ENCODE measurements at regions not wholly inside any gene's neighbourhood (a gene's known extent, or its start where the extent isn't known, plus 50 kb on each side); places are given as distances from the start of the nearest gene placed in this dataset.

- DNase-seq: peak; percentile 83 to 88
- H3K9ac ChIP-seq (ENCODE audit: low read length): peak overlapping the region; percentile 24
- H4K91ac ChIP-seq (ENCODE audit: low read depth, low read length): peak overlapping the region; percentile 94
- peaks cover 58% of the 10 kb centered on the region for H3K79me1 ChIP-seq (ENCODE audit: low read length)
- no peak overlapping the region for H4K12ac ChIP-seq (ENCODE audit: low read depth, low read length)
- peak overlapping the region; percentile 52 for H4K8ac ChIP-seq (ENCODE audit: low read depth, low read length)
- peak overlapping the region; percentile 65 for H3K4me3 ChIP-seq (ENCODE audit: low read depth, low read length)
- no peak overlapping the region for H2AK5ac ChIP-seq (ENCODE audit: low read length)
- peak overlapping the region; percentile 75 for H3K4ac ChIP-seq (ENCODE audit: low read depth, low read length)
- H3K36me3 ChIP-seq (ENCODE audit: control insufficient read depth in 1 of 2, insufficient read depth in 2 of 2, low read length in 2 of 2): peaks cover 5 to 10% of the 10 kb centered on the region in 2 experiments
- H3K4me2 ChIP-seq (ENCODE audit: low read length): peak overlapping the region; percentile 55
- peak overlapping the region; percentile 76 for H2BK12ac ChIP-seq (ENCODE audit: low read length)
- peaks cover 21% of the 10 kb centered on the region for H3K79me2 ChIP-seq (ENCODE audit: control insufficient read depth, insufficient read depth, low read length, poor library complexity)
- peak overlapping the region; percentile 60 for H3K18ac ChIP-seq (ENCODE audit: low read length)
- no peaks in the 10 kb centered on the region for H3K9me3 ChIP-seq (ENCODE audit: insufficient read depth, low read depth, low read length)
- peak overlapping the region; percentile 52 for H3K14ac ChIP-seq (ENCODE audit: low read length)
- H2AFZ ChIP-seq (ENCODE audit: insufficient read depth, low read length, poor library complexity): no peak overlapping the region
- H3K23ac ChIP-seq (ENCODE audit: low read length): no peak overlapping the region
- H2BK120ac ChIP-seq (ENCODE audit: insufficient read depth, low read length, poor library complexity): peak overlapping the region; percentile 95
- H3K27ac ChIP-seq (ENCODE audit: low read depth, low read length): peak overlapping the region; percentile 97
- WGBS (ENCODE audit: extremely low coverage, insufficient coverage, insufficient read length): no CpG with 5 or more reads among the region's 9 CpGs
- H3K4me1 ChIP-seq (ENCODE audit: control insufficient read depth in 1 of 2, insufficient read depth in 2 of 2, low read length in 2 of 2): peaks cover 39 to 53% of the 10 kb centered on the region in 2 experiments
- H3K27me3 ChIP-seq (ENCODE audit: insufficient read depth, low read length): no peaks in the 10 kb centered on the region
- H2BK5ac ChIP-seq (ENCODE audit: low read depth, low read length, poor library complexity): peak overlapping the region; percentile 79
These were observed 204.5 kb downstream of the ACKR3 start for GRCh38 chr2:236774171-236774570.

GRCh38 chr2:236775511-236775910 is 205.9 kb downstream of the ACKR3 start:
- Histone ChIP-seq H2BK120ac (ENCODE audit: insufficient read depth, low read length, poor library complexity) (no peak overlapping the region), H4K12ac (ENCODE audit: low read depth, low read length) (no peak overlapping the region), H3K9ac (ENCODE audit: low read length) (no peak overlapping the region), H3K4ac (ENCODE audit: low read depth, low read length) (no peak overlapping the region), H3K18ac (ENCODE audit: low read length) (no peak overlapping the region), H3K4me2 (ENCODE audit: low read length) (no peak overlapping the region), H2BK12ac (ENCODE audit: low read length) (no peak overlapping the region), H3K27ac (ENCODE audit: low read depth, low read length) (no peak overlapping the region), H3K36me3 (ENCODE audit: control insufficient read depth in 1 of 2, insufficient read depth in 2 of 2, low read length in 2 of 2) (peaks cover 10 to 14% of the 10 kb centered on the region in 2 experiments), H2AFZ (ENCODE audit: insufficient read depth, low read length, poor library complexity) (no peak overlapping the region), H4K91ac (ENCODE audit: low read depth, low read length) (no peak overlapping the region), H3K79me2 (ENCODE audit: control insufficient read depth, insufficient read depth, low read length, poor library complexity) (peaks cover 14% of the 10 kb centered on the region), H4K8ac (ENCODE audit: low read depth, low read length) (no peak overlapping the region), H3K9me3 (ENCODE audit: insufficient read depth, low read depth, low read length) (peaks cover 2% of the 10 kb centered on the region), H3K23ac (ENCODE audit: low read length) (no peak overlapping the region), H3K14ac (ENCODE audit: low read length) (no peak overlapping the region), H3K4me1 (ENCODE audit: control insufficient read depth in 1 of 2, insufficient read depth in 2 of 2, low read length in 2 of 2) (peaks cover 29 to 44% of the 10 kb centered on the region in 2 experiments), H2AK5ac (ENCODE audit: low read length) (no peak overlapping the region), H2BK5ac (ENCODE audit: low read depth, low read length, poor library complexity) (no peak overlapping the region), H3K79me1 (ENCODE audit: low read length) (peaks cover 48% of the 10 kb centered on the region), H3K27me3 (ENCODE audit: insufficient read depth, low read length) (no peaks in the 10 kb centered on the region), H3K4me3 (ENCODE audit: low read depth, low read length) (no peak overlapping the region)
- no CpG with 5 or more reads among the region's 2 CpGs for WGBS (ENCODE audit: extremely low coverage, insufficient coverage, insufficient read length)
- DNase-seq: no peak

GRCh38 chr2:236776206-236776605 is 206.6 kb downstream of the ACKR3 start:
- peak overlapping the region; percentile 54 for H3K9ac ChIP-seq (ENCODE audit: low read length)
- peak in 1 of 2 donors; percentile 62 for DNase-seq
- H3K4ac ChIP-seq (ENCODE audit: low read depth, low read length): peak overlapping the region; percentile 63
- peak overlapping the region; percentile 54 for H3K4me2 ChIP-seq (ENCODE audit: low read length)
- H4K12ac ChIP-seq (ENCODE audit: low read depth, low read length): no peak overlapping the region
- peaks cover 14% of the 10 kb centered on the region for H3K79me2 ChIP-seq (ENCODE audit: control insufficient read depth, insufficient read depth, low read length, poor library complexity)
- no peak overlapping the region for H2AFZ ChIP-seq (ENCODE audit: insufficient read depth, low read length, poor library complexity)
- H4K91ac ChIP-seq (ENCODE audit: low read depth, low read length): peak overlapping the region; percentile 96
- no peaks in the 10 kb centered on the region for H3K27me3 ChIP-seq (ENCODE audit: insufficient read depth, low read length)
- H3K23ac ChIP-seq (ENCODE audit: low read length): no peak overlapping the region
- peak overlapping the region; percentile 51 for H2BK5ac ChIP-seq (ENCODE audit: low read depth, low read length, poor library complexity)
- H3K27ac ChIP-seq (ENCODE audit: low read depth, low read length): peak overlapping the region; percentile 59
- H4K8ac ChIP-seq (ENCODE audit: low read depth, low read length): peak overlapping the region; percentile 23
- H3K14ac ChIP-seq (ENCODE audit: low read length): peak overlapping the region; percentile 83
- H3K79me1 ChIP-seq (ENCODE audit: low read length): peaks cover 42% of the 10 kb centered on the region
- peak overlapping the region; percentile 93 for H2BK12ac ChIP-seq (ENCODE audit: low read length)
- no CpG with 5 or more reads among the region's 10 CpGs for WGBS (ENCODE audit: extremely low coverage, insufficient coverage, insufficient read length)
- peak overlapping the region; percentile 84 for H2AK5ac ChIP-seq (ENCODE audit: low read length)
- peaks cover 13 to 17% of the 10 kb centered on the region in 2 experiments for H3K36me3 ChIP-seq (ENCODE audit: control insufficient read depth in 1 of 2, insufficient read depth in 2 of 2, low read length in 2 of 2)
- H2BK120ac ChIP-seq (ENCODE audit: insufficient read depth, low read length, poor library complexity): peak overlapping the region; percentile 50
- peak overlapping the region; percentile 48 for H3K4me3 ChIP-seq (ENCODE audit: low read depth, low read length)
- H3K9me3 ChIP-seq (ENCODE audit: insufficient read depth, low read depth, low read length): peaks cover 2% of the 10 kb centered on the region
- H3K18ac ChIP-seq (ENCODE audit: low read length): peak overlapping the region; percentile 81
- H3K4me1 ChIP-seq (ENCODE audit: control insufficient read depth in 1 of 2, insufficient read depth in 2 of 2, low read length in 2 of 2): peaks cover 29 to 39% of the 10 kb centered on the region in 2 experiments

- Histone ChIP-seq H3K36me3 (ENCODE audit: control insufficient read depth in 1 of 2, insufficient read depth in 2 of 2, low read length in 2 of 2) (peaks cover 13 to 19% of the 10 kb centered on the region in 2 experiments), H3K79me2 (ENCODE audit: control insufficient read depth, insufficient read depth, low read length, poor library complexity) (peaks cover 14% of the 10 kb centered on the region), H2BK120ac (ENCODE audit: insufficient read depth, low read length, poor library complexity) (peak overlapping the region; percentile 77), H3K4me1 (ENCODE audit: control insufficient read depth in 1 of 2, insufficient read depth in 2 of 2, low read length in 2 of 2) (peaks cover 27 to 41% of the 10 kb centered on the region in 2 experiments), H3K79me1 (ENCODE audit: low read length) (peaks cover 40% of the 10 kb centered on the region), H3K4me3 (ENCODE audit: low read depth, low read length) (no peak overlapping the region), H3K9ac (ENCODE audit: low read length) (no peak overlapping the region), H3K27ac (ENCODE audit: low read depth, low read length) (peak overlapping the region; percentile 59), H3K4ac (ENCODE audit: low read depth, low read length) (peak overlapping the region; percentile 63), H2AFZ (ENCODE audit: insufficient read depth, low read length, poor library complexity) (no peak overlapping the region), H4K91ac (ENCODE audit: low read depth, low read length) (peak overlapping the region; percentile 85), H3K9me3 (ENCODE audit: insufficient read depth, low read depth, low read length) (peaks cover 2% of the 10 kb centered on the region), H3K27me3 (ENCODE audit: insufficient read depth, low read length) (no peaks in the 10 kb centered on the region), H2AK5ac (ENCODE audit: low read length) (peak overlapping the region; percentile 28), H4K8ac (ENCODE audit: low read depth, low read length) (peak overlapping the region; percentile 49), H2BK5ac (ENCODE audit: low read depth, low read length, poor library complexity) (peak overlapping the region; percentile 70), H3K23ac (ENCODE audit: low read length) (no peak overlapping the region), H4K12ac (ENCODE audit: low read depth, low read length) (no peak overlapping the region), H3K14ac (ENCODE audit: low read length) (peak overlapping the region; percentile 83), H2BK12ac (ENCODE audit: low read length) (peak overlapping the region; percentile 76), H3K4me2 (ENCODE audit: low read length) (peak overlapping the region; percentile 54), H3K18ac (ENCODE audit: low read length) (no peak overlapping the region)
- no CpG with 5 or more reads among the region's 8 CpGs for WGBS (ENCODE audit: extremely low coverage, insufficient coverage, insufficient read length)
- peak in 1 of 2 donors; percentile 62 for DNase-seq
These were observed 207.1 kb downstream of the ACKR3 start for GRCh38 chr2:236776695-236777251.
